ENCODE measurements at regions not wholly inside any gene's neighbourhood (a gene's known extent, or its start where the extent isn't known, plus 50 kb on each side); places are given as distances from the start of the nearest gene placed in this dataset.
A peak's percentile ranks its signal among the peaks of the same experiment; 100 is the strongest.
"Not testable (repeated sequence)": the region's sequence is repeated elsewhere in the genome, so short reads cannot be mapped to it uniquely, and the experiment has no call there.

DNA sequence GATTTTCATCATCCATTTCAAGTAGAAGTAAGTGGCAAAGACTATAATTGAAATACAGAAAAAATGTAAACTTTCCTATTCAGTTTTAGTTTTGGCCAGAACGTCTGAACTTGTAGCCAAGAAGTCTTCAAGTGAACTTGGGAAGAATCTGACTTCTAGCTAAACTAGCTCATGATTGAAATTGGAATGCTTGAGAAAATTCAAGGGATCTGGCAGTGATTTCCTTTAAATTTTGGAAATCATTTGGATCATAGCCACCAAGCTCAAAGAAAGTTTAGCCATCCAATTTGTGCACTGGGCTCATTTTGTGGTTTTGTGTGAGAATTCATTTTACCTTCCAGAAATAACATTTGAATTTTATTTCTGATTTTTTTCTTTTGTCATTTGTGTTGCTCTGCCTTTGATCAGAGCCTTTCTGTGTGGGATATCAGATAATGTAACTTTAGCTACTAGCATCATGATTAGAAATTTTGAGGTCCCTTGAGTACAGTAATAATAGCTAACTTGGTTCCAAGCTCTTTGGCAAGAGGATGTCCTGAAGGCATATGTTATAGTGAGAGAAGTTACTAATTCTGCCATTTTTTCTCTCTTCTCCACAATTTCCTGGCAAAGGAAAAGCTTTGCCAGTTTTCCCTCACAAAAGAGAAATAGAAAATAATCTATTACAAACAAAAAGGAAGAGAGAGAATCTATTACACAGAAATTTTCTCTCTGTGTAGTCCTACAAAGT, 2123.7 kb upstream of the RAG2 start:
- no peak for DNase-seq (ENCODE audit: low read depth, low spot score)

DNA sequence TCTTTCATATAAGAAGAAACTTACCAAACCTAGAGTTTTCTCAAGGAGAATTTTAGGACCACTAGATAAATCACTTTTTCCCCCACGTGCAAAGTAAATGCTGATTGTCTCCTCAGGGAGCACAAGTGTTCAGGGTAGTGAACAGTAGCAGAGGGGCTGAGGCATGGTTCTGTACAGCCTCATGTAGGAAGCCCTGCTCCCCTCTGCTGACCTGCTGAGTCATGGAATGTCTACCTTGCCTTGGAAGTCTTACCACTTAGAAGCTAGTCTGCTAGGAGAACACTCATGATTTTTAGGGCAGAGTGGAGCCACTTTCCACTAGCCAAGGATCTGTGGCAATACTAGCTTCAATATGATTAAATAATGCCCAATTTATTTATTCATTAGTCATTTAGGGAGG, 2120.6 kb upstream of the RAG2 start:
- DNase-seq (ENCODE audit: low read depth, low spot score) = no peak

DNA sequence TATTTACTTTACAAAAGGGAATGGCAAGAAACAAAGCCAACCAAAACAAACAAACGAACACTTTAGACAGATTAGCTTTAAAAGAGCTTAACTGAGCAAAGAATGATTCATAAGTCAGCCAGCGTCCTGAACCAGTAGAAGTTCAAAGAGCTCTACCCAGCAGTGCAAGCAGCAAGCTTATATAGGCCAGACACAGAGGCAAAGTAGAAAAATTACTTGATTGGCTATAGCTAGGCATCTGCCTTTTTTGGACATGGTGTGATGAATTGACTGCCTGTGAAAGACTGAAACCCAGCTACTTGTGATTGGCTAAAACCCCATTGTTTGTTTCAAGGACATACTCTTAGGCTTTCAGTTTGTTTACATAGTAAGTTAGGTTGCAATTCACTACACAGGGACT, 2120.0 kb upstream of the RAG2 start:
- peak; percentile 9 for DNase-seq (ENCODE audit: low read depth, low spot score)

DNA sequence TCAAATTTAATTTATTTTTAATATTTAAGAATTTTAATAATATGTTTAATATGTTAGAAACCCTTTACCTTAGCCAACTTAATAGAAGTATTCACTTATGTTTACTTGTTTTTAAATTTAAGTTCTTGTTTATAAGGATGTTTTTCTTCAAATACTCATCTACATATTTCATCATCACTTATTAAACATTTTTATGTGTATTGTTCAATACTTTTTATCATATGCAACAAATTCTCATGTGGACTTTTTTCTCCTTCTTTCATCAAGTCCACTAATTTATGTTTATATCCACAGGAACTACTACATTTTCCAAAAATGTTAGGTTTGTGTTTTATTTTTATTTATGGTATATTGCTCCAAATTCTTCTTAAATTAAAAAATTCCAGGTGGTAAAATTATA, 2113.1 kb upstream of the RAG2 start:
- no peak for DNase-seq (ENCODE audit: low read depth, low spot score)

DNA sequence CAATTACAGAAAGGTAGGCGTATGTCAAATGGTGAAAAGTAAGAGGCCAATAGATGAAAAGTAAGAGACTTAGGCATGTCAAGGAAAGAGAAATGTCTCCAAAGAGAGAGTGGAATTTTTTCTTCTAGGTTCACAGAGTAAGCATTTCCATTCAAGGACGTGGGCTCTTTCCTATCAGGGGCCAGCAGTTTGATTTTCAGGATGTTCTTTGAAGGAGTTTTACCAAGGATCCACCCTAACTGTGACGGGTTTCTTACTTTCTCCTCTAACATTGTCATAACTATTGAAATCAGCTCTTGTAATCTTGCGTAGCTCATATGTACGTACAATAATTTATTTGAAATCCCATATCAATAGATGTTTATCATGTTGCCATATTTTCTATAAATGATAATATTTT, 2112.2 kb upstream of the RAG2 start:
- DNase-seq (ENCODE audit: low read depth, low spot score) = no peak

DNA sequence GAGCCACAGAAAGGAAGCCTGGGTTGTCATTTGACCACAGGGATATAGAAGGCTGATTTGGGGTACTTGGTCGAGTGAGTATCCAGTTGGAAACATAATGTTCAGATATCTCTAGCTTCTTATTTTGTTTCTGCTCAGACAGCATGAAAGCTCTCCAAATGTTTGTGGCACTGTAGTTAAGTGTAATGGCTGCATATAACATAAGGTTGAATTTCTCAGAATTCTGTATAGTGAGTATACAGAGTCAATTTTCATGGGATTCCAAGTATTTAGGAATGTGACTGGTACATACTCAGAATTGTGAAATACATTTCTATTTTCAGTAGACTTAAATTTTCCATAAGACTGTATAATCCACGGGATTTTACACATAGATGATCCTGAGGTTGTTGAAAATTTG, 2102.1 kb upstream of the RAG2 start:
- no peak for DNase-seq (ENCODE audit: low read depth, low spot score)

DNA sequence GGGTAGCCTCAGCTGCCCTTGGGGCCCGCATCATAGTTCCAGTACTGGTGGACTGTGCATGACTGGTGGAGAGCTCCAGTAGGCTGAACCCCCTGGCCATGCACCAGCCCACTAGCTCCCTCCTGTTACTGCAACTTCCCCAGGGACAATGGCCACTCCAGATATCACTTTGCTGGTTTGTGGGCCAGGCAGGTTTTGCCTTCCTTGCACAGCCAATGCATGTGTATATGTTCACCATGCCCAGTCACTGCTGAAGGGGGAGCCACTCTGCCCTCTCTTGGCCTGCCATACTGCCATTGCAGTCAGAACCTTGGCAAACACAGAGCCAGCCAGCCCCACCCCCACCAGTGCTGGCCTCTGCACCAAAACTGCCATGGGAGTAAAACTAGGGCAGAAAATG, 2095.3 kb upstream of the RAG2 start:
- DNase-seq (ENCODE audit: low read depth, low spot score) = no peak

DNA sequence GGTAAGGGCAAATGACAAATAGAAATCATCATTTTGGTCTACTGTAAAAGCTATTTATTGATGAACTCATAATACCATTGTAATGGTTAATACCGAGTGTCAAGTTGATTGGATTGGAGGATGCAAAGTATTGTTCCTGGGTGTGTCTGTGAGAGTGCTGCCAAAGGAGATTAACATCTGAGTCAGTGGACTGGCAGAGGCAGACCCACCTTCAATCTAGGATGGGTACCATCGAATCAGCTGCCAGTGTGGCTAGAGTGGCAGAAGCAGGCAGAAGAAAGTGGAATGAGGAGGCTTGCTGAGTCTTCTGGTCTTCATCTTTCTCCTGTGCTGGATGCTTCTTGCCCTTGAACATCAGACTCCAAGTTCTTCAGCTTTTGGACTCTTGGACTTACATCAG, 2092.2 kb upstream of the RAG2 start:
- not testable (repeated sequence) for DNase-seq (ENCODE audit: low read depth, low spot score)

DNA sequence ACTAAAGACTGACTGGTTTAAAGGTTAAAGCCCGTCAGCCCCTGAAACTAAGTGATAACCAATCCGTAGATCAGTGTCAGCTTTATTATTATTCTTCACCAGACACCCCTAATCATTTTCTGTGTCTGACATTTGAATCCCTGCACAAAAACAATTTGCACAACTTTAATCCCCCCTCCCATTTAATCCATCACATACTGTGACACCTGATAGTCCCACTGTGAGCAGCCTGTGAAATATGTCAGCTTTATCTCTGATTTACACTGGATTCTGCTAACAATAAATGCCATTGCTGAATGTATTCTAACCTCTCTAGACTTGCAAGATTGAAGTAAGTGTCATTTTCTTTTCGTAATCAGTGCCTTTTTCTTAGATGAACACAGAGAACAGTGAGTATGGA, 2089.0 kb upstream of the RAG2 start:
- no peak for DNase-seq (ENCODE audit: low read depth, low spot score)

DNA sequence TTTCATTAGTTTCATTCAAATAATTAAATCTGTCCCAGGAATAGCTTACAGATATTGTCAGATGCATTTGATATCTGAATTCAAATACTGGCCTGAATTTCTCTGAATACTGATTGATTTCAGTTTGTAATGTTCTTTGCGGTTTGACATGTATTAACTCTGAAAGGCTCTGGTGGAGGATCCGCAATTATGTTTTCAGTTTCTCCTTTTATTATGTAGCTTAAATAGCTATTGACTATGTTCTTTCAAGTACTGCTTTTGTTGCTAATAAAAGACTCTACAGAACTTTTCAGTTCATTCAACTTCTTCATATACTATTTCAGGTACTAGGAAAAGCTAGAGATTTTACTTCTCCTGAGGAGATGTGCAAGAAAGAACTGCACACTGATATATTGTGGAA, 2085.4 kb upstream of the RAG2 start:
- DNase-seq (ENCODE audit: low read depth, low spot score) = no peak

DNA sequence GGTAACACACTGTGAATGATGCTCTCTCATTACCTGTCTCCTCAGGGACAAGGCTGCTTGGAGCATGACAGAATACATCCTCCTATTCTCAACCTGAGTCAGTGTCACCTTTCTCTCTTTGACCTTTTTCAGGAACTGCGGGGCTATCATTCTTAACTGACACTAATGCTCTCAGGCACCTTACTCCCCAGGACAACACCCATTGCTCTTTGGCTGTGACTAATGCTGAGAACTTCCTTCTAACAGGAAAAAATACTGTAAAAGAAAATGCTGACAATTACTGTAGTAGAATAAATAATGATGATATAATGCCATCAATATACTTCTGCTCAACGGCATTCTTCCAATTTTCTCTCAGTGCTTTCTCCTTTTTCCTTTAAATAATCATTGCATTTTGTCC, 2082.7 kb upstream of the RAG2 start:
- DNase-seq (ENCODE audit: low read depth, low spot score) = no peak

DNA sequence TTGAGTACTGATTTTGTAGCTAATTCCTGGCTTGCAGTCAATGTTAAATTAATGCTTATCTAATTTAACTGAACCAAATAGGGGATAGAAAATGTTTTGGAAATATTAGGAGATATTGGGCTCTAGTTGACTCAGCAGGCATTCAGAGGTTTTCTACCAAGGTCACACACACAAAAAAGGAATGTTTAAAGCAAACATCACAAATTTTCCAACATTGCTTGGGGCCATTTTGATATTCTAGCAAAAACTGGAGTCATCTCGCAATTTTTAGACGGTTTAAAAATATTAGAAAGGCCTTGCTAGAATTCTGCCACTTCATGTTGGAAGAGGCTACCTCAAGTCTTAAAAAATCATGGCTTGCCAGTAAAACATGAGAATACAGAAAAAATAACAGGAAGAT, 2082.1 kb upstream of the RAG2 start:
- DNase-seq (ENCODE audit: low read depth, low spot score) = no peak

DNA sequence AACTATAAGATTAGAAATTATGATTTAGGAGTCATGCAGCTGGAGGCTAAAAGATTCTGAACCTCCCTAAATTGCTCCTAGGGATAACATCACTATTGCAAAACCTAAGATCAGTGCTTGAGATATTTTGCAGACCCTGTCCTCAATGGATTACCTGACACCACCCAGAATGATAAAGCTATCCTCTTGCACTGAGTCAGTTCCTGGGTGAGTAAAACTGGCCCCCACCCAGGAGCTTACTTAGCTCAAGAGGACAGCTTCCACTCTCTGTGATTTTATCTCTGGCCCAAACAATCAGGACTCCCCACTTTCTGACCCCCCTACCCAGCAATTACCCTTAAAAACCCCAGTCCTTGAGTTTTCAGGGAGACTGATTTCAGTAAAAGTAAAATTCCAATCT, 2074.4 kb upstream of the RAG2 start:
- DNase-seq (ENCODE audit: low read depth, low spot score) = no peak

DNA sequence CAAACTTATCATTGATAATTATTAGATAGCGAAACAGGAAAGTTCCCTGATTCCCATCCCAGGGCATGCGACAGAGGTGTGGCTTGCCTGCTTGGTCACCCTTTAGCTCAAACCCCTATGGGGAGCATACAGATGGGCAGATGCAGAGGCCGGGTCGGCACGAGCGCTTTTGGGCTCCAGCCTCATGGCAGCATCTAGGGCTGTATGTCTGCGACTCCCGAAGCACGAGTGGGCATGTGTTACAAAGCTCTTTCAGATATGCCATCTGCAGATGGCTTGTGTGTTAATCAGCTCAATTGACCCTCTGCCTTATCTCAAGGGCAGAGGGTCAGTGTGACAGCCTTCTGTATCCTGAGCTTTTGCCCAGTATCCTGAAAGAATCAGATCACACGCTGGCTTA, 2069.3 kb upstream of the RAG2 start:
- no peak for DNase-seq (ENCODE audit: low read depth, low spot score)

DNA sequence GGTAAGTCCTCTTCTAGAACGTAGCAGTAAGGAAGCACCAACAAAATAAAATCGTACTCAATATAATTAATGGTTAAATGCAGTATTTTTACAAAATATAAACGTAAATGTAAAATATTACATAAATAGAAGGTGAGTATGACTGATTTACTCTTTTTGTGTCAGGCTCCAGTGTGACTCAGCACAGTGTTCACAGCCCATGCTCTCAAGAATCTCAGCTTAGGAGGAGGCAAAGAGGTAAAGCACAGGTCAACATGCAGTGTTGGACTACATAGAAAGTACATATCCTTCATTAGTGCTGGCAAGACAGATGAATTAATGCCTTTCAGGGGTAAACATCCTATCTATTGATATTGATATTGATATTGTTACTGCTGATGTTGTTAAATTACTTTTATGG, 2050.6 kb upstream of the RAG2 start:
- no peak for DNase-seq (ENCODE audit: low read depth, low spot score)

DNA sequence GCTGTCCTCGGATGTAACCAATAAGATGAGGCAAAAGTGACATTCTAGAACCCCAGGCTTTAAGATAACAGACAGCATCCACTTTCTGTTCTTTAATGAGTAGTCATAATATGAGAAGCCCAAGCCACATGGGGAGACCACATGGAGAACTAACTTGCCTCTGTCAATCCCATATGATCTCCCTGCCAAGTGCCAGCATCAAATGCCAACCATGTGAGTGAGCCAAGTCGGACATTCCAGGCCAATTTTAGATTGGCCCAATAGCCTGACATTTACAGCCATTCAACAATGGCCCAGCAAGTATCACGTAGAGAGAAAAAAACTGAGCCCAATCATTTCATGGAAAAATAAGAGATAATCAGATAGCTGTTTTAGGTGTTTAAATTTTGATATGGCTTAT, 2048.3 kb upstream of the RAG2 start:
- no peak for DNase-seq (ENCODE audit: low read depth, low spot score)

DNA sequence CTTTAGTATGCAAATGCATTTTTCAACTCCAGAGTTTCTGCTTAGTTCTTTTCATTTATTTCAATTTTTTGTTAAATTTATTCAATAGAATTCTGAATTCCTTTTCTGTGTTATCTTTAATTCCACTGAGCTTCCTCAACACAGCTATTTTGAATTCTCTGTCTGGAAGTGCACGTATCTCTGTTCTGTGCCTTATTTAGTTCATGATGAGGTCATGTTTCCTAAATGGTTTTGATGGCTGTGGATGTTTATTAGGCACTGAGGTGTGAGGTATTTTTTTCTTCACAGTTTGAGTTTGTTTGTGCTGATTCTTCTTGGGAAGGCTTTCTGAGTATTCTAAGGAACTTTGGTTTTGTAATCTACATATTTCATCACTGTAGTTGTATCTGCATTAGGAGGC, 2042.8 kb upstream of the RAG2 start:
- DNase-seq (ENCODE audit: low read depth, low spot score) = no peak

DNA sequence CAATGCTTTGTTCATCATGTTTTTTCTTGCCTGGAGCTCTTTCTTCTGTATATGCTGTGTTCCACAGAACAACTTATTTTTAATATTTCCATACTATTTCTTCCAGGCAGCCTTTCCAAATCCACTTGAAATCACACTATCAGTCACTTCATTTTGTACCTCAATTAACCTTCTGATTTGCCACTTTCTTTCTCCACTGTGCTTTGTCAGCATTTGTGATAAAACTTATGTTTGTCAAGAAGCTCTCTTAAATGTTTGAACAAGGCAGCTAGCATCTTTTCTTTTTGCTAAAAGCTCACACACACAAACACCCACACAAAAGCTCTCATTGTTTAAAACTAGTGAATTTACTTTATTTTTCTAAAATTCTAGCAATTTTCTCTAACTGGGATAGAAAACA, 2014.7 kb upstream of the RAG2 start:
- DNase-seq (ENCODE audit: low read depth, low spot score) = no peak

DNA sequence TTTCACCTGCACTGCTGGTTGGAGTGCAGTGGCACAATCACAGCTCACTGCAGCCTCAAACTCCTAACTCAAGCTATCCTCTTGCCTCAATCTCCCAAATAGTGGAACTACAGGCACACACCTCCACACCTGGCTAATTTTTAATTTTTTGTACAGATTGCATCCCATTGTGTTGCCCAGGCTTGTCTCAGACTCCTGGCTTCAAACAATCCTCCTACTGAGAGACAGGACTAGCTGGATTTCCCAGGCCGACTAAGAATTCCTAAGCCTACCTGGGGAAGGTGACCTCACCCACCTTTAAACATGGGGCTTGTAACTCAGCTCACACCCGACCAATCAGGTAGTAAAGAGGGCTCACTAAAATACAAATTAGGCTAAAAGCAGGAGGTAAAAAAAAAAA, 2003.3 kb upstream of the RAG2 start:
- DNase-seq (ENCODE audit: low read depth, low spot score) = not testable (repeated sequence)

DNA sequence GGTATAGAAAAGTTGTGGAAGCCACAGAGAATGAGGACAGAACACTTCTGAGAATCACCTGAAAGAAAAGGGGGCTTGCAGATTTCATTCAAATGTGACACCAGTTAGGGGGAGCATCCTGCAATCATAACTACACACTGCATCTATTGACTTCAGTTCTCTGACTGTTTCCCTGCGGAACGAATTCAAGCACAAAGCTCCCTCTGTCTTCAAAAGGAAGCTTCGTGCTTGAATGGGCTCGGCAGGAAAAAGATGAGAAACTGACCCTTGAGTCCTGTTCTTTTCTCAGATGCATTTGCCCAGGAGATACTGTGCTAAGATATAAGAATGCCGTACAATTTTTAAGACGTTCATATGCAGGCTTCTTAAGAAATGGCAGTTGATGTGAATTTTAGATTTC, 2000.4 kb upstream of the RAG2 start:
- DNase-seq (ENCODE audit: low read depth, low spot score) = no peak

DNA sequence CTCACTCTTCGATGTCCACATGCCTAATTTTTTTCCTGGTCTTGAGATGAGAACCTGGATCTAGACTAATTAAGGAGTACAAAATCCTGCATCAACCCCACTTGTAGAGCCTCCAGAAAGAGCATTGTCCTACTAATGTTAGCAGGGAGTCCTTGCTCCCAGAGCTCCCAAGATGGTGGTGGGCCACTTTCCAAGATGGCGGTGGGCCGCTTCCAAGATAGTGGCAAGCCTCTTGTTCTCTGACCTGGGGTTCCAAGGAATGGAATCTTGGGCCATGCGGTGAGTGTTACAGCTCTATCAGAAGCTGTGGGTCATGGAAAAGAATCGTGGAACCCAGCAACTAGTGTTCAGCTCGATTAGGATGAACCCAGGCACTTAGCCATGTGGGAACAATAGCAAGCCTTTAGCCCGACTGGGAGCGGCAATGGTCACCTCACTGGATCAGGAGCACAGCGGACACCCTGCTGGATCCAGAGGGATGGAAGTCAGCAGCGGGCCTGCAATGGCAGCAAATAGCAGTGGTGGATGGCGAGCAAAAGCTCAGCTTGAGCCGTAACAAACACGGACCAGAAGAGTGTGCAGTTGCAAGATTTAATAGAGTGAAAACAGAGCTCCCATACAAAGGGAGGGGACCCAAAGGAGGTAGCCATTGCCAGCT, 1997.5 kb upstream of the RAG2 start:
- DNase-seq (ENCODE audit: low read depth, low spot score) = not testable (repeated sequence)

DNA sequence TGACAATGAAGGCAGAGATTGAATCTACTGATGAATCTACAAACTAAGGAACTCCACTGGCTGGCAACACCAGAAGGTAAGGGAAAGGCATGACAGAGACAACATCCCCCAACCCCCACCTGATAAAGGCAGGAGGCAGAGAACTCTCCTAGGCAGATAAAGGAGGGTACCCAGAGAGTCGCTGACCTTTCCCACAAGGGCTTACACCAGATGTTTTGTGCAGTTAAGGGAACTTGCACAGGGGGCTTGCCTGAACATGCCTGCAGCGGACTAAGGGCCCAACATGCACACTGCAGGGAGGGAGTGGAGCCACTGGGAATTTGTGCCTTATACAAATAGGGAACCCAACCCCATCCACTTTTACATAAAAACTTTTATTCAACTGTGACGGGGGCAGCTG, 1996.9 kb upstream of the RAG2 start:
- DNase-seq (ENCODE audit: low read depth, low spot score) = no peak

DNA sequence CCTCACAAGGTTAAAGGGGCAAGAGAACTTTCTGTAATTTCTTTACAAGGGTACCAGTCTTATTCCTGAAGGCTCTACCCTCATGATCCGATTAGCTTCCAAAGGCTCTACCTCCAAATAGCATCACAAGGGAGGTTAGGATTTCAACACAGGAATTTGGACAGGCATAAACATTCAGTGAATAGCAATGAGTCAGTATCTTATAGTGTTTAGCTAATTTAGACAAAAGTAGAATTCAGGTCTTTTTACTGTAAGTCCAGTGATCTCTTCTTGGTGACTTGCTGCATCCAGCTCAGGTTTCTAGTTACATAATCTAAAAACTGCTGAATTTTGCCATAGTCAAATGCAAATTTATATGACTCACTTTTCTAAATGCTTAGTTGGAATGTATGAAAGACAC, 1995.6 kb upstream of the RAG2 start:
- no peak for DNase-seq (ENCODE audit: low read depth, low spot score)

DNA sequence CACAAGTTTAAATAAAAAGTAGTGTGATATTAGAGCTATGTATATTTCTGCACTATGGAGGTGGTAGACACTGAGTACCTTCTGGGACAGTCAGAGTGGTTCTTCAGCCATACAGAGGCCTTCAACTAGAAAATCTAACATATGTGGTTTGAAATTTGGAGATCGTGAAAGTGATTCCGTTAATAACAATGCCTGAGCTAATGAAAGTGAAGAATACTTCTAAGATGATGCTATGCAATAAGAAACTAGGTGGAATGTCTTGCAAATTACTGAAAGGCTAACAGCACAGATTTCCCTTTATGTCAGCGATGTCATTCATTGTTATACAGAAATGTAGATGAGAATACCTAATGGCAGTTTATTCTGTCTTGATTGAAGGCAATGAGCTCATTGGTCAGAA, 1984.7 kb upstream of the RAG2 start:
- DNase-seq (ENCODE audit: low read depth, low spot score) = no peak

Data from iPS DF 19.7 (cell line).